ENCODE measurements at regions not wholly inside any gene's neighbourhood (a gene's known extent, or its start where the extent isn't known, plus 50 kb on each side); places are given as distances from the start of the nearest gene placed in this dataset.

- Histone ChIP-seq H3K9me1 (ENCODE audit: control insufficient read depth, extremely low read depth, insufficient read depth, low read length) (no peaks in the 10 kb centered on the region), H3K36me3 (ENCODE audit: control insufficient read depth in 2 of 2, extremely low read depth in 1 of 2, insufficient read depth in 2 of 2, low read length in 2 of 2) (no peaks in the 10 kb centered on the region), H3K4me2 (ENCODE audit: control insufficient read depth, extremely low read depth, insufficient read depth, low read depth, low read length) (no peak overlapping the region), H3K4me1 (ENCODE audit: control insufficient read depth, extremely low read depth, insufficient read depth, low read length) (no peaks in the 10 kb centered on the region), H3K4me3 (ENCODE audit: control insufficient read depth in 2 of 3, extremely low read depth in 1 of 3, insufficient read depth in 2 of 3, low read depth in 1 of 3, low read length in 3 of 3) (no peak overlapping the region), H3K79me2 (ENCODE audit: control insufficient read depth, insufficient read depth, low read length) (no peaks in the 10 kb centered on the region), H3K27me3 (ENCODE audit: control insufficient read depth, extremely low read depth, insufficient read depth, low read length) (no peaks in the 10 kb centered on the region), H3K27ac (ENCODE audit: control insufficient read depth, insufficient read depth, low read length) (no peak overlapping the region), H3K9me3 (ENCODE audit: control insufficient read depth, low read depth, low read length) (no peaks in the 10 kb centered on the region), H2AFZ (ENCODE audit: control insufficient read depth, low read length) (no peak overlapping the region), H4K20me1 (ENCODE audit: control insufficient read depth, extremely low read depth, insufficient read depth, low read length) (no peaks in the 10 kb centered on the region), H3K9ac (ENCODE audit: control insufficient read depth, extremely low read depth, insufficient read depth, low read length) (no peak overlapping the region)
- FAIRE-seq = peak; percentile 20
- no peak for DNase-seq (ENCODE audit: low read depth, low spot score)
- TF ChIP-seq CTCF (optimal IDR thresholded peaks at IDR 0.05 in 1 of 3, IDR thresholded peaks at IDR 0.05 in 1 of 3, conservative IDR thresholded peaks at IDR 0.05 in 1 of 3; ENCODE audit: extremely low read depth in 1 of 3, insufficient read depth in 2 of 3, low read length in 3 of 3) = no peak
- TF ChIP-seq EZH2 (IDR thresholded peaks at IDR 0.05; ENCODE audit: low read length) = no peak
- dilution Hi-C loops (cut with MboI; ENCODE audit: extremely low pct_ligation_motif_present, low sequenced_read_pairs) = no loop called here
Measured at GRCh38 chr12:89084751-89085150, 267.6 kb downstream of the DUSP6 start.

GRCh38 chr12:89083491-89083890, 268.8 kb downstream of the DUSP6 start:
- Histone ChIP-seq H3K27ac (ENCODE audit: control insufficient read depth, insufficient read depth, low read length) (no peak overlapping the region), H4K20me1 (ENCODE audit: control insufficient read depth, extremely low read depth, insufficient read depth, low read length) (no peaks in the 10 kb centered on the region), H3K9me3 (ENCODE audit: control insufficient read depth, low read depth, low read length) (no peaks in the 10 kb centered on the region), H3K9me1 (ENCODE audit: control insufficient read depth, extremely low read depth, insufficient read depth, low read length) (no peaks in the 10 kb centered on the region), H3K9ac (ENCODE audit: control insufficient read depth, extremely low read depth, insufficient read depth, low read length) (no peak overlapping the region), H3K4me2 (ENCODE audit: control insufficient read depth, extremely low read depth, insufficient read depth, low read depth, low read length) (no peak overlapping the region), H3K36me3 (ENCODE audit: control insufficient read depth in 2 of 2, extremely low read depth in 1 of 2, insufficient read depth in 2 of 2, low read length in 2 of 2) (no peaks in the 10 kb centered on the region), H2AFZ (ENCODE audit: control insufficient read depth, low read length) (no peak overlapping the region), H3K4me3 (ENCODE audit: control insufficient read depth in 2 of 3, extremely low read depth in 1 of 3, insufficient read depth in 2 of 3, low read depth in 1 of 3, low read length in 3 of 3) (no peak overlapping the region), H3K27me3 (ENCODE audit: control insufficient read depth, extremely low read depth, insufficient read depth, low read length) (no peaks in the 10 kb centered on the region), H3K79me2 (ENCODE audit: control insufficient read depth, insufficient read depth, low read length) (no peaks in the 10 kb centered on the region), H3K4me1 (ENCODE audit: control insufficient read depth, extremely low read depth, insufficient read depth, low read length) (no peaks in the 10 kb centered on the region)
- dilution Hi-C loops (cut with MboI; ENCODE audit: extremely low pct_ligation_motif_present, low sequenced_read_pairs) = no loop called here
- TF ChIP-seq EZH2 (IDR thresholded peaks at IDR 0.05; ENCODE audit: low read length) = no peak
- no peak for TF ChIP-seq CTCF (optimal IDR thresholded peaks at IDR 0.05 in 1 of 3, IDR thresholded peaks at IDR 0.05 in 1 of 3, conservative IDR thresholded peaks at IDR 0.05 in 1 of 3; ENCODE audit: extremely low read depth in 1 of 3, insufficient read depth in 2 of 3, low read length in 3 of 3)
- FAIRE-seq = no peak
- DNase-seq (ENCODE audit: low read depth, low spot score) = no peak
